PFSK-1 (cell line): ENCODE measurements at regions not wholly inside any gene's neighbourhood (a gene's known extent, or its start where the extent isn't known, plus 50 kb on each side); places are given as distances from the start of the nearest gene placed in this dataset.

ENCODE experiments used
- FOXP2 ChIP-seq: optimal IDR thresholded peaks from 2 replicates; pipeline ENCODE3; 2011; ENCODE audit warnings: borderline replicate concordance, control low read depth, inconsistent platforms; ENCODE audit not compliant: insufficient read depth; ENCODE audit errors: extremely low read length, extremely low read depth
- POLR2AphosphoS5 ChIP-seq: IDR thresholded peaks from 2 replicates; pipeline ENCODE4 v1.6.1; 2012; ENCODE audit warnings: low read depth, mild to moderate bottlenecking, control low read depth, low read length, moderate library complexity
- REST ChIP-seq, 2 experiments: IDR thresholded peaks; 2 replicates each; pipeline versions ENCODE4 v1.6.1 to v1.8.0; 2011 to 2012; ENCODE audit warnings: low read depth in 2 of 2, low read length in 2 of 2, control low read depth in 1 of 2, inconsistent platforms in 1 of 2, mild to moderate bottlenecking in 1 of 2, moderate library complexity in 1 of 2; ENCODE audit not compliant: insufficient read depth in 1 of 2
- SIN3A ChIP-seq: IDR thresholded peaks from 2 replicates; pipeline ENCODE4 v1.6.1; 2012; ENCODE audit warnings: mild to moderate bottlenecking, low read length, moderate library complexity, borderline replicate concordance; ENCODE audit not compliant: insufficient read depth
- TAF1 ChIP-seq: IDR thresholded peaks from 2 replicates; pipeline ENCODE4 v1.6.1; 2012; ENCODE audit warnings: low read length, control low read depth, borderline replicate concordance; ENCODE audit not compliant: insufficient read depth

- no peak for TF ChIP-seq POLR2AphosphoS5
- no peak for TF ChIP-seq SIN3A
- TF ChIP-seq FOXP2, result no peak
- TF ChIP-seq REST (IDR thresholded peaks at IDR 0.05; ENCODE audit: insufficient read depth in 1 of 2, low read depth in 2 of 2, low read length in 2 of 2), result no peak
- no peak for TF ChIP-seq TAF1
These were observed 546.2 kb upstream of the ATP2B1 start for GRCh38 chr12:90254796-90255195.

- TF ChIP-seq TAF1 (no peak), FOXP2 (no peak), REST (IDR thresholded peaks at IDR 0.05; ENCODE audit: insufficient read depth in 1 of 2, low read depth in 2 of 2, low read length in 2 of 2) (no peak), POLR2AphosphoS5 (no peak), SIN3A (no peak)
These were observed 545.1 kb upstream of the ATP2B1 start for GRCh38 chr12:90253674-90254181.

- no peak for TF ChIP-seq TAF1
- TF ChIP-seq POLR2AphosphoS5, result no peak
- TF ChIP-seq SIN3A, result no peak
- no peak for TF ChIP-seq REST (IDR thresholded peaks at IDR 0.05; ENCODE audit: insufficient read depth in 1 of 2, low read depth in 2 of 2, low read length in 2 of 2)
- TF ChIP-seq FOXP2, result no peak
These were observed 544.5 kb upstream of the ATP2B1 start for GRCh38 chr12:90253136-90253535.

GRCh38 chr12:90250766-90251165, 542.1 kb upstream of the ATP2B1 start:
- no peak for TF ChIP-seq SIN3A
- no peak for TF ChIP-seq POLR2AphosphoS5
- TF ChIP-seq REST (IDR thresholded peaks at IDR 0.05; ENCODE audit: insufficient read depth in 1 of 2, low read depth in 2 of 2, low read length in 2 of 2), result no peak
- TF ChIP-seq TAF1, result no peak
- TF ChIP-seq FOXP2, result no peak

GRCh38 chr12:90250042-90250441, 541.4 kb upstream of the ATP2B1 start:
- TF ChIP-seq POLR2AphosphoS5, result no peak
- TF ChIP-seq SIN3A, result no peak
- no peak for TF ChIP-seq TAF1
- no peak for TF ChIP-seq FOXP2
- no peak for TF ChIP-seq REST (IDR thresholded peaks at IDR 0.05; ENCODE audit: insufficient read depth in 1 of 2, low read depth in 2 of 2, low read length in 2 of 2)
